ENCODE measurements at regions not wholly inside any gene's neighbourhood (a gene's known extent, or its start where the extent isn't known, plus 50 kb on each side); places are given as distances from the start of the nearest gene placed in this dataset.
A peak's percentile ranks its signal among the peaks of the same experiment; 100 is the strongest.

- no peak for TF ChIP-seq CTCF (IDR thresholded peaks at IDR 0.05; ENCODE audit: control insufficient read depth, insufficient read depth, low read depth, low read length, missing control alignments)
- no peak for DNase-seq (ENCODE audit: low read depth)
- H3K4me3 ChIP-seq (ENCODE audit: control insufficient read depth, low read depth, low read length), result no peak overlapping the region
Measured at GRCh38 chr5:93193431-93194347, 387.3 kb downstream of the NR2F1-AS1 start.

GRCh38 chr5:93192683-93193082 is 388.3 kb downstream of the NR2F1-AS1 start:
- no peak overlapping the region for H3K4me3 ChIP-seq (ENCODE audit: control insufficient read depth, low read depth, low read length)
- DNase-seq (ENCODE audit: low read depth), result no peak
- TF ChIP-seq CTCF (IDR thresholded peaks at IDR 0.05; ENCODE audit: control insufficient read depth, insufficient read depth, low read depth, low read length, missing control alignments), result no peak

- TF ChIP-seq CTCF (IDR thresholded peaks at IDR 0.05; ENCODE audit: control insufficient read depth, insufficient read depth, low read depth, low read length, missing control alignments), result no peak
- H3K4me3 ChIP-seq (ENCODE audit: control insufficient read depth, low read depth, low read length), result no peak overlapping the region
- DNase-seq (ENCODE audit: low read depth), result peak; percentile 74
Measured at GRCh38 chr5:93192087-93192486, 388.9 kb downstream of the NR2F1-AS1 start.

DNA sequence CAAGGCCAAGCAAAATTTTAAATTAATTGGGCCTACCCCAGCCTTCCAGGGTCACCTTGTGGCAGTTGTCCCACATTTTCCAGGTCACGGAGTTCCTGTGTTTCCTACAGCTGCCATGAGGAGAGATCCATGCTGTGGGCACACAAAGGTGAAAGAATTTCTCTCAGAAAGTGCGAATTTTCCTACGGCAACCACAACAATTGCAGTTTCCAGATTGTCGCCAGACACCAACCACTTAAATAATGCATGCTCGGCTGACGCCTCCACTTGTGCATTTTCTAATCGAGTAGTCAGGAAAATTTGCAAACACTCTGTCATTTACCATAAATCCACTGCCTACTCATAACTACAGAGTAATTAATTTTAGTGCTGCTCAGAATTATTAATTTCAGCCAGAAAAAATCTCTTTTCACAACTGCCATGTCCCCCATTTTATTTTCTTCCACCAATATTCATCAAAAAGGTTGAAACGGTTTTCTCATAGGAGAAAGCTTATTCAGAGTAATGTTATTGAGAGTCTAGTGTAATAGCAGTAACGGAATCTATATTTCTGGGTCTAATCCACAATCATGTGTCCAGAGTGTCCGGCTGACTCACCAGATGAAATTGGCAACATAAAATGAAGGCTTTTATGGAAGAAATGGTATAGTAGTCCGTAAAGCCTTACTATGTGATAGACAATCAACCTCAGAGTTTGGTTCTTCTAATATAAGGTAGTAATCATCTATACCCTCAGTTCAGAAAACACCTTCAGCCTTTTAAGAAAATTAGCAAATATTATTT is 389.8 kb downstream of the NR2F1-AS1 start:
- no peak for DNase-seq (ENCODE audit: low read depth)
- no peak for TF ChIP-seq CTCF (IDR thresholded peaks at IDR 0.05; ENCODE audit: control insufficient read depth, insufficient read depth, low read depth, low read length, missing control alignments)
- H3K4me3 ChIP-seq (ENCODE audit: control insufficient read depth, low read depth, low read length), result no peak overlapping the region

DNA sequence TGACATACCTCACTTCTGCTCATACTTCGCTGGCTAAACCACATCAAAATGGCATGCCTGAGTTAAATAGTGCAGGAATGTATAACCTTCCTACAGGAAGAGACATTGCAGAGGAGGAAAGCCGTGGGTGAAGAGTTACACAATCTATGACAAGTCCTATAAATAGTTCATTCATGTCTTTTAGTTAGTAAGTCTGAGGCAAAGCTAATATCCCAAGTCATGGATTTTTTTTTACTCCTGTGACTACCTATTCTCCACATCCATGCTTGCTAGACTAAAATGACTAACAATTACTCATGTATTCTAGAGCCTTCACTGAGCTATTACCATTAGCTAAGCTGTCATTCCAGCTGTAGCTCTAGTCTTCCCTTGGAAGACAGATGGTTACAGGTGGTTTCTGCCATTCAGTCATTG is 391.3 kb downstream of the NR2F1-AS1 start:
- DNase-seq (ENCODE audit: low read depth), result peak; percentile 89
- H3K4me3 ChIP-seq (ENCODE audit: control insufficient read depth, low read depth, low read length), result no peak overlapping the region
- TF ChIP-seq CTCF (IDR thresholded peaks at IDR 0.05; ENCODE audit: control insufficient read depth, insufficient read depth, low read depth, low read length, missing control alignments), result no peak

- TF ChIP-seq CTCF (IDR thresholded peaks at IDR 0.05; ENCODE audit: control insufficient read depth, insufficient read depth, low read depth, low read length, missing control alignments), result no peak
- DNase-seq (ENCODE audit: low read depth), result no peak
- no peak overlapping the region for H3K4me3 ChIP-seq (ENCODE audit: control insufficient read depth, low read depth, low read length)
Measured at GRCh38 chr5:93188876-93189485, 392.0 kb downstream of the NR2F1-AS1 start.

Data from AG09309 (cell line).